HG02884 (cell line): ENCODE measurements at regions not wholly inside any gene's neighbourhood (a gene's known extent, or its start where the extent isn't known, plus 50 kb on each side); places are given as distances from the start of the nearest gene placed in this dataset.
"Not testable (repeated sequence)": the region's sequence is repeated elsewhere in the genome, so short reads cannot be mapped to it uniquely, and the experiment has no call there.

Experiments used
- ATAC-seq: cut with Tn5 transposase; IDR thresholded peaks from one replicate; pipeline ENCODE4 v1.9.1; 2021; ENCODE audit warnings: mild to moderate bottlenecking, moderate library complexity; ENCODE audit not compliant: unreplicated experiment

GRCh38 chr7:106456329-106456728 lies 171.5 kb upstream of the NAMPT start:
- no peak for ATAC-seq

GRCh38 chr7:106452031-106452851 lies 167.5 kb upstream of the NAMPT start:
- no peak for ATAC-seq

- no peak for ATAC-seq
Measured at GRCh38 chr7:106451171-106451570, 166.4 kb upstream of the NAMPT start.

GRCh38 chr7:106450716-106451115 lies 165.9 kb upstream of the NAMPT start:
- no peak for ATAC-seq

- no peak for ATAC-seq
Measured at GRCh38 chr7:106448992-106449859, 164.4 kb upstream of the NAMPT start.

- no peak for ATAC-seq
Measured at GRCh38 chr7:106448346-106448991, 163.7 kb upstream of the NAMPT start.

GRCh38 chr7:106447318-106447847 lies 162.6 kb upstream of the NAMPT start:
- ATAC-seq: no peak

- ATAC-seq: not testable (repeated sequence)
Measured at GRCh38 chr7:106445366-106445765, 160.6 kb upstream of the NAMPT start.

- ATAC-seq: no peak
Measured at GRCh38 chr7:106444068-106444655, 159.4 kb upstream of the NAMPT start.

- no peak for ATAC-seq
Measured at GRCh38 chr7:106443156-106443555, 158.4 kb upstream of the NAMPT start.

- no peak for ATAC-seq
Measured at GRCh38 chr7:106442476-106442875, 157.7 kb upstream of the NAMPT start.

GRCh38 chr7:106441343-106441742 lies 156.6 kb upstream of the NAMPT start:
- ATAC-seq: not testable (repeated sequence)

GRCh38 chr7:106436933-106437332 lies 152.2 kb upstream of the NAMPT start:
- ATAC-seq: not testable (repeated sequence)

- no peak for ATAC-seq
Measured at GRCh38 chr7:106433377-106433776, 148.6 kb upstream of the NAMPT start.

- no peak for ATAC-seq
Measured at GRCh38 chr7:106430535-106431455, 146.0 kb upstream of the NAMPT start.

- no peak for ATAC-seq
Measured at GRCh38 chr7:106430103-106430502, 145.3 kb upstream of the NAMPT start.

GRCh38 chr7:106426803-106427202 lies 142.0 kb upstream of the NAMPT start:
- ATAC-seq: no peak

GRCh38 chr7:106425017-106425719 lies 140.4 kb upstream of the NAMPT start:
- ATAC-seq: peak; percentile 92

GRCh38 chr7:106424476-106425016 lies 139.8 kb upstream of the NAMPT start:
- no peak for ATAC-seq
